Ascending aorta (tissue), 2 donors: ENCODE measurements at regions not wholly inside any gene's neighbourhood (a gene's known extent, or its start where the extent isn't known, plus 50 kb on each side); places are given as distances from the start of the nearest gene placed in this dataset.
"Not testable (repeated sequence)": the region's sequence is repeated elsewhere in the genome, so short reads cannot be mapped to it uniquely, and the experiment has no call there.

Source experiments
- DNase-seq, 2 donors: peaks; one replicate each; pipeline ENCODE4 v3.0.0-alpha.2; 2019; ENCODE audit warnings: low spot score in 2 of 2
- H3K27ac ChIP-seq, 2 donors: fragments of 200-600 bp; sonication (generic); one replicate each; pipeline ENCODE4 v1.5.1; 2016 to 2017; ENCODE audit warnings: mild to moderate bottlenecking in 1 of 2
- H3K27me3 ChIP-seq: fragments of 200-600 bp; sonication (generic); one replicate; pipeline ENCODE4 v1.5.1; 2017
- H3K36me3 ChIP-seq, 2 donors: fragments of 200-600 bp; sonication (generic); one replicate each; pipeline ENCODE4 v1.5.1; 2016
- H3K4me1 ChIP-seq, 2 donors: fragments of 200-600 bp; sonication (generic); one replicate each; pipeline ENCODE4 v1.5.1; 2016 to 2017; ENCODE audit warnings: mild to moderate bottlenecking in 1 of 2
- H3K4me3 ChIP-seq, 2 donors: fragments of 200-600 bp; sonication (generic); one replicate each; pipeline ENCODE4 v1.5.1; 2016 to 2017; ENCODE audit warnings: mild to moderate bottlenecking in 1 of 2
- H3K9me3 ChIP-seq, 2 donors: fragments of 200-600 bp; sonication (generic); one replicate each; pipeline ENCODE4 v1.5.1; 2016
- CTCF ChIP-seq, 3 experiments: fragments of 200-600 bp in 2 of 3; fragments of 450-650 bp in 1 of 3; sonication (generic) in 2 of 3; IDR thresholded peaks; one replicate each; pipeline ENCODE4 v1.5.1; 2016 to 2019; ENCODE audit warnings: antibody characterized with exemption in 3 of 3, mild to moderate bottlenecking in 1 of 3, moderate library complexity in 1 of 3
- intact Hi-C: fragments of 100-400 bp; cut with DNase I; formaldehyde crosslinking; loops from one replicate; pipeline ENCODE4 v1.15.1; 2023

GRCh38 chr18:46179306-46179705 lies 75.1 kb downstream of the HAUS1 start:
- DNase-seq, result no peak
- no peak overlapping the region for H3K27ac ChIP-seq
- no peak for TF ChIP-seq CTCF (IDR thresholded peaks at IDR 0.05)
- H3K27me3 ChIP-seq, result no peaks in the 10 kb centered on the region
- no peaks in the 10 kb centered on the region for H3K36me3 ChIP-seq
- no peaks in the 10 kb centered on the region for H3K9me3 ChIP-seq
- intact Hi-C loops, result loop anchor here (10.0 kb wide), 3 partner anchors 105 to 305 kb away; no protein-coding TSS in a partner anchor
- H3K4me3 ChIP-seq, result no peak overlapping the region
- H3K4me1 ChIP-seq, result peaks cover 6 to 22% of the 10 kb centered on the region in 2 donors

GRCh38 chr18:46182633-46183358 lies 78.6 kb downstream of the HAUS1 start:
- TF ChIP-seq CTCF (IDR thresholded peaks at IDR 0.05), result no peak
- Histone ChIP-seq H3K4me3 (no peak overlapping the region), H3K27me3 (no peaks in the 10 kb centered on the region), H3K9me3 (no peaks in the 10 kb centered on the region), H3K36me3 (no peaks in the 10 kb centered on the region), H3K4me1 (peaks cover 3 to 8% of the 10 kb centered on the region in 2 donors), H3K27ac (no peak overlapping the region)
- intact Hi-C loops, result no loop called here
- no peak for DNase-seq

- intact Hi-C loops, H3K4me1 ChIP-seq, H3K9me3 ChIP-seq, H3K36me3 ChIP-seq, H3K4me3 ChIP-seq, H3K27ac ChIP-seq, DNase-seq, H3K27me3 ChIP-seq: not testable (repeated sequence)
Observed at GRCh38 chr18:46184296-46184695, 80.1 kb downstream of the HAUS1 start.

- no peak for TF ChIP-seq CTCF (IDR thresholded peaks at IDR 0.05)
- H3K27me3 ChIP-seq, result no peaks in the 10 kb centered on the region
- intact Hi-C loops, result no loop called here
Observed at GRCh38 chr18:46184727-46185126, 80.5 kb downstream of the HAUS1 start.

GRCh38 chr18:46190667-46191066 lies 86.5 kb downstream of the HAUS1 start:
- Histone ChIP-seq H3K4me3 (no peak overlapping the region), H3K27ac (no peak overlapping the region), H3K27me3 (no peaks in the 10 kb centered on the region), H3K4me1 (no peaks in the 10 kb centered on the region), H3K9me3 (no peaks in the 10 kb centered on the region), H3K36me3 (no peaks in the 10 kb centered on the region)
- DNase-seq, result no peak
- no peak for TF ChIP-seq CTCF (IDR thresholded peaks at IDR 0.05)
- intact Hi-C loops, result no loop called here

More at GRCh38 chr18:46184727-46185126, 80.5 kb downstream of the HAUS1 start:
- DNase-seq, result no peak
- no peak overlapping the region for H3K27ac ChIP-seq
- no peak overlapping the region for H3K4me3 ChIP-seq
- H3K36me3 ChIP-seq, result no peaks in the 10 kb centered on the region
- H3K9me3 ChIP-seq, result no peaks in the 10 kb centered on the region
- peaks cover 3 to 8% of the 10 kb centered on the region in 2 donors for H3K4me1 ChIP-seq

GRCh38 chr18:46196627-46197243 lies 92.5 kb downstream of the HAUS1 start:
- Histone ChIP-seq H3K4me3 (no peak overlapping the region), H3K4me1 (no peaks in the 10 kb centered on the region), H3K36me3 (peaks cover 0 to 3% of the 10 kb centered on the region in 2 donors), H3K27me3 (no peaks in the 10 kb centered on the region), H3K9me3 (no peaks in the 10 kb centered on the region), H3K27ac (no peak overlapping the region)
- no peak for DNase-seq
- TF ChIP-seq CTCF (IDR thresholded peaks at IDR 0.05), result no peak
- intact Hi-C loops, result no loop called here
